Fibroblast of pulmonary artery (primary cell): ENCODE measurements at regions not wholly inside any gene's neighbourhood (a gene's known extent, or its start where the extent isn't known, plus 50 kb on each side); places are given as distances from the start of the nearest gene placed in this dataset.

Source experiments
- DNase-seq: peaks from one replicate; pipeline ENCODE4 v3.0.0-alpha.2; 2010; ENCODE audit warnings: low read depth
- H3K4me3 ChIP-seq: replicated peaks from 2 replicates; pipeline ENCODE4 v1.5.1; 2011; ENCODE audit warnings: low read depth, mild to moderate bottlenecking, control low read depth, low read length, moderate library complexity
- TF ChIP-seq, protein P1 (sequence below): IDR thresholded peaks from 2 replicates; pipeline ENCODE4 v1.5.1; 2011; ENCODE audit warnings: mild to moderate bottlenecking, control low read depth, low read length, inconsistent platforms; ENCODE audit errors: missing control alignments

GRCh38 chr3:63097396-63097795 is 180.7 kb upstream of the SYNPR start:
- TF ChIP-seq, protein P1, sequence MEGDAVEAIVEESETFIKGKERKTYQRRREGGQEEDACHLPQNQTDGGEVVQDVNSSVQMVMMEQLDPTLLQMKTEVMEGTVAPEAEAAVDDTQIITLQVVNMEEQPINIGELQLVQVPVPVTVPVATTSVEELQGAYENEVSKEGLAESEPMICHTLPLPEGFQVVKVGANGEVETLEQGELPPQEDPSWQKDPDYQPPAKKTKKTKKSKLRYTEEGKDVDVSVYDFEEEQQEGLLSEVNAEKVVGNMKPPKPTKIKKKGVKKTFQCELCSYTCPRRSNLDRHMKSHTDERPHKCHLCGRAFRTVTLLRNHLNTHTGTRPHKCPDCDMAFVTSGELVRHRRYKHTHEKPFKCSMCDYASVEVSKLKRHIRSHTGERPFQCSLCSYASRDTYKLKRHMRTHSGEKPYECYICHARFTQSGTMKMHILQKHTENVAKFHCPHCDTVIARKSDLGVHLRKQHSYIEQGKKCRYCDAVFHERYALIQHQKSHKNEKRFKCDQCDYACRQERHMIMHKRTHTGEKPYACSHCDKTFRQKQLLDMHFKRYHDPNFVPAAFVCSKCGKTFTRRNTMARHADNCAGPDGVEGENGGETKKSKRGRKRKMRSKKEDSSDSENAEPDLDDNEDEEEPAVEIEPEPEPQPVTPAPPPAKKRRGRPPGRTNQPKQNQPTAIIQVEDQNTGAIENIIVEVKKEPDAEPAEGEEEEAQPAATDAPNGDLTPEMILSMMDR = no peak
- H3K4me3 ChIP-seq = no peak overlapping the region
- no peak for DNase-seq

DNA sequence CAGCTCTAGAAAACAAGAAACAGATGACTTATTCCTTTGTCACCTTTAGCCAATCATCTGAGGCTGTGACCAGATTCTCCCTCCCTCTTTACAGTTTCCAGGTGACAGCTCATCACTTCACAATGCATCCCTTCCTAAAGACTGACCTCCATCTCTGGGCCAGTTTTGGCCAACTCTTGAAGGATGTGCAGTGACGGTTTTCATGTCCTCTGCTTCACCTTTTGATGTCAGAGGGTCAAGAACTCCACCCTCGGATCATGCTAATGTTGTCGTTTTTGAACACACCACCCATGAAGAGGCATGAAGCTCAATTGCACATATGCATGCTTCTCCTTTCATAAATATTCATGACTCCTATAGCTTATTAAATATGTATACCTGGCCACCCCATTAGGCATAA is 161.2 kb upstream of the SYNPR start:
- DNase-seq = no peak
- TF ChIP-seq, protein P1 = no peak

DNA sequence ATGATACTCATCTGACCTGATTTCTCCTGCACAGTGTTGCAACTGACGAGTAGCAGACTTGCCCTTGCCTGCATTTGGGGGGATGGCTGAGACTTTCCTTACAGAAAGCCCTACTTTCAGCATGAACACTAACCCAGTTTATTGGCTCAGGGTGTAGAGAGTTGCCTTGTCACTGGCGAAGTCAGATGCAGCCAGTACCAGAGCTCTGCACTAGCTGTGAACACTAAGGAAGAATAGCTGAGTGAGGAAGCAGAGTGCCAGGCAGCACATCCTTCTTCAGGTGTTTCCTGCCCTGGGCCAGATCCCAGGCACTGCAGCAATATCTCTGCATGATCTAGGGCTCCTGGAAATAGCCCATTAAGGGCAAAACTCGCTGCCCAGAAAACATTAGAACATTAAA is 154.0 kb upstream of the SYNPR start:
- no peak for DNase-seq

More for the DNA sequence above, 161.2 kb upstream of the SYNPR start:
- H3K4me3 ChIP-seq = no peak overlapping the region

GRCh38 chr3:63126530-63126929 is 151.6 kb upstream of the SYNPR start:
- no peak for DNase-seq
- TF ChIP-seq, protein P1 = no peak
- no peak overlapping the region for H3K4me3 ChIP-seq

More for the DNA sequence above, 154.0 kb upstream of the SYNPR start:
- no peak overlapping the region for H3K4me3 ChIP-seq
- TF ChIP-seq, protein P1 = no peak

DNA sequence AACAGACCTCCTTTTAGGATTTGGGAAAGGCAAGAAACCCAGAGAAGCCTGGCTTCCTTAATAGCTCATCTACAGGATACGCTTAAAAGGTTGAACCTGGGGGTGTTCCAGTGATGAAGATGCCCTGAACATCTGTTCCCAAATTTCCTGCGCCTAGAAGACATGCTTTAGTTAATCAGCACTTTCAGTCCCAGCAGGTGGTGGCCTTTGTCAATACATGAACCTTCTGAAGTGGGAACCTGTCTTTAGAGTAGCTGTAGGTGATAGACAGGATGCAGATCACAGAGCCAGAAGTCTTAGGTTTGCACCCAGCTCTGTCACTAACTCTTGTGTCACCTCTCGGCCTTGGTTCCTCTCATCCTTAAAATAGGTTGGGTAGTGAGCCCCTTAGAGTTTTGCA is 149.7 kb upstream of the SYNPR start:
- H3K4me3 ChIP-seq = no peak overlapping the region
- TF ChIP-seq, protein P1 = no peak
- no peak for DNase-seq

GRCh38 chr3:63130625-63131024 is 147.5 kb upstream of the SYNPR start:
- no peak overlapping the region for H3K4me3 ChIP-seq
- TF ChIP-seq, protein P1 = no peak
- no peak for DNase-seq

GRCh38 chr3:63132461-63133250 is 145.5 kb upstream of the SYNPR start:
- TF ChIP-seq, protein P1 = no peak
- DNase-seq = no peak

More at GRCh38 chr3:63132461-63133250, 145.5 kb upstream of the SYNPR start:
- no peak overlapping the region for H3K4me3 ChIP-seq
